NCI-H524 treated with DMSO at 0.1 percent for 48 hours (cell line): ENCODE measurements at regions not wholly inside any gene's neighbourhood (a gene's known extent, or its start where the extent isn't known, plus 50 kb on each side); places are given as distances from the start of the nearest gene placed in this dataset.
"Not testable (repeated sequence)": the region's sequence is repeated elsewhere in the genome, so short reads cannot be mapped to it uniquely, and the experiment has no call there.

Source experiments
- DNase-seq: peaks from one replicate; lab custom pipeline; 2025; lab: John Stamatoyannopoulos, UW

- no peak for DNase-seq
Measured at GRCh38 chr9:78674874-78675273, 377.9 kb downstream of the PSAT1 start.

GRCh38 chr9:78676009-78676408, 379.1 kb downstream of the PSAT1 start:
- DNase-seq: no peak

- no peak for DNase-seq
Measured at GRCh38 chr9:78676623-78677022, 379.7 kb downstream of the PSAT1 start.

- DNase-seq: no peak
Measured at GRCh38 chr9:78677326-78677725, 380.4 kb downstream of the PSAT1 start.

GRCh38 chr9:78678877-78679276, 382.0 kb downstream of the PSAT1 start:
- no peak for DNase-seq

DNA sequence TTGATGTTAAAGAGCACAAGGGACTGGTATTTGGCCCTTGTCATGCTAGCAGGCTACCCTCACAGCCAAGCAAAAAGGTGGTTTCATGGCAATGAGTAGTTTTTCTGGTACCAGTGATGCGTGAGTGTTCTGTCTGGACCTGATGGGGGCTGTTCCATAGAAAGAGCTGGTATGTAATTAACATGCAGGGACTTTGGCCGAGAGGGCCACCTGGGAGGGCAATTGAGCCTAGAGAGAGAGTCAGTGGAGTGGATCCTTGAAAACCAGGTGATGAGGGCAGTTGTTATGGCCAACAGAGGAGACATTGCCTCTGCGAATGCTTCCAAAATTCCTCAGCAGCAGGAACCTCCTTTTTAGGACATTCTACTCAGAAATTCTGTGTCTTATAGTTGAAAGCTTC, 383.3 kb downstream of the PSAT1 start:
- DNase-seq: no peak

DNA sequence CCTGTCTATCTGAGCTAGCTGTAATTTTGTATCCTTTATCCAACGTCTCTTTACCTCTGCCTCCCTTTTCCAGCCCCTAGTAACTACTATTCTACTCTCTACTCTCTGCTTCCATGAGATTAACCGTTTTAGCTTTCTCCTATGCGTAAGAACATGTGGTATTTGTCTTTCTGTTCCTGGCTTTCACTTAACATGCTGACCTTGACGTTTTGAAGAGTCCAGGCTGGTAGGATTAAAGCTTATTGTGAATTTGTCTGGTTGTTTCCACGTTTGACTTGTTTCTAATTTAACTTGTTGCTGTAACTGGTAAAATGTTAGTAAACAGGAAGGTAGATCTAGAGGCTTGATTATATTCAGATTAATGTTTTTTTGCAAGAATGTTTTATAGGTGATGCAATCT, 385.3 kb downstream of the PSAT1 start:
- no peak for DNase-seq

GRCh38 chr9:78685471-78685870, 388.5 kb downstream of the PSAT1 start:
- DNase-seq: no peak

DNA sequence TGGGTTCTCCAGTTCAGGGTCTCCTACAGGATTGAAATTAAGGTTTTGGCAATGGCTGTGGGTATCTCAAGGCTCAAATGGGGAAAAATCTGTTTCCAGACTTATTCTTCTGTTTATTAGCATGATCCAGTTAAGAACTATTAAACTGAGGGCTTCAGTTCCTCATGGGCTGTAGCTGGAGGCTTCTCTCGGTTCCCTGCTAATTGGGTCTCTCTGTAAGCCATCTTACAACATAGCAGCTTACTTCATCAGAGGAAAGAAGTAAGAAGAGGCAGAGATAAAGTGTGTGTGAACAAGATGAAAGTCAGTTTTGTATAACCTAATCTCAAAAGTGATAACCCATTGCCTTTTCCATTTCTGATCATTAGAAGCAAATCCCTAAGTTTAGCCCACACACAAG, 391.9 kb downstream of the PSAT1 start:
- no peak for DNase-seq

DNA sequence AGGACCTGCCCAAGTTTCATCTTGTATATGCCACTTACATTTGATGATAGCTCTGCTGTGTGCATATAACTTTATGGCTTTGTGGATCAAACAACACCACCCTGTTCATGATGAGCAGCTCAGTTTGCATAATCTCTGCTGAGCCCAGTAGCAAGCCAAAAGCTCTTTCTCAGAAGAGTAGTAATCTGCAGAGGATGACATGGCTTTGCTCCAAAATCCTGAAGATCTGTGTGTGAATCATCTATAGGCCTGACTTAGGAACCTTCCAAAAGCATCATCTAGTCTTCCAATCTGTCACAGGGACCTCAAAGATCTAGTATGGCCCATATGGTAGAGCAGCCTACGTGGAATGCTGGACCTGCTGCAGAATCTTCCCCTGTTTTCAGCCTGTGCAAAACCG, 394.6 kb downstream of the PSAT1 start:
- DNase-seq: no peak

DNA sequence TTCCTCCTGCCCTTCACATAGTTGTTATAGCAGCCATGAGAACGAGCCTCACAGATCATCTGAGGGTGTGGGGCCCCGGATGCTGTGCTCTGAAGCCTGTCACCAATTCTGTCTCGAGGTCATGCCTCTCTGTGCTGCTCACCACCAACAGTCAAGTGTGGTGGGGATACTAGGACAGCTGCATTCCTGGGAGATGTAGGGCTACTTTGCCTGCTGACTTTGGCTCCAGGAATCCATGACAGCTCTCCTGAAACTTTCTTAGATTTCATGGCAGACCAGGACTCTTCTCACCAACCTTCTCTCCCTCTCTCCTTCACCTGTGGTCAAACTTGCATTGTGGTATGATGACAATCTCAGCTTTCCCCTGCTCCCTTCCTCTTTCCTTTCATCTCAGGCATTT, 395.9 kb downstream of the PSAT1 start:
- DNase-seq: no peak

GRCh38 chr9:78694974-78695373, 398.0 kb downstream of the PSAT1 start:
- DNase-seq: no peak

- DNase-seq: no peak
Measured at GRCh38 chr9:78695519-78695918, 398.6 kb downstream of the PSAT1 start.

- DNase-seq: no peak
Measured at GRCh38 chr9:78697618-78698017, 400.7 kb downstream of the PSAT1 start.

DNA sequence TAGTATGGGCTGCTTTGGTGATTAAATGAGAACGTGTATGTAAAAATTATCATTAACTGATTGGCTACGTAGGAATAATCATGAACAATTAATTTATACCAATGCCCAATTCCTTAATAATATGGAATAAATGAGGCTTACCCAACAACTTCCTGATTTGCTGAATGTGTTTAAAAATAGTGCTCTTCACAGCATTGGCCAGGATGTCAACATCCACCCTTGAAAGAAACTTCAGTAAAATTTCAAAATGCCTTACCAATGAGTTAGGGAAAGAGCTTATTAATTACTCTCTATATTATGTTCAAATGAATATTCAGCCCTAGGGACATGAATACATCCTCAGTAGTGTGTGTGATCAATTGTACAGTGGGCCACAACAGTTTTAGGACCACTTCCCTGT, 401.4 kb downstream of the PSAT1 start:
- DNase-seq: no peak

DNA sequence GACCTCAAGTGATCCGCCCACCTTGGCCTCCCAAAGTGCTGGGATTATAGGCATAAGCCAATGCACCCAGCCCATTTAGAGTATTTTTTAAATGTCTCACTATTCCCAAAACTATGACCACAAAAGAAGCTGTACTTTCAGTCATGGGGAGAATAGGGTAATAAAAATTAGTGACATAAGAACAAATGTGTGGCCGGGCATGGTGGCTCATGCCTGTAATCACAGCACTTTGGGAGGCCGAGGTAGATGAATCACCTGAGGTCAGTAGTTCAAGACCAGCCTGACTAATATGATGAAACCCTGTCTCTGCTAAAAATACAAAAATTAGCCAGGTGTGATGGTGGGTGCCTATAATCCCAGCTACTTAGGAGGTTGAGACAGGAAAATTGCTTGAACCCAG, 402.3 kb downstream of the PSAT1 start:
- not testable (repeated sequence) for DNase-seq

DNA sequence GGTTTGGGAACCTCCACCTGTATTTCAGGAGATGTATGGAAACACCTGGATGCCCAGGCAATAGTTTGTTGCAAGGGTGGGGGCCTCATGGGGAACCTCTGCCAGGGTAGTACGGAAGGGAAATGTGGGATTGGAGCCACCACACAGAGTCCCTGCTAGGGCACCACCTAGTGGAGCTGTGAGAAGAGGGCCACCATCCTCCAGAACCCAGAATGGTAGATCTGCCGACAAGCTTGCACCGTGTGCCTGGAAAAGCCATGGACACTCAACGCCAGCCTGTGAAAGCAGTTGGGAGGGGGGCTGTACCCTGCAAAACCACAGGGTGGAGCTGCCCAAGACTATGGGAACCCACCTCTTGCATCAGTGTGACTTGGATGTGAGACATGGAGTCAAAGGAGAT, 407.2 kb downstream of the PSAT1 start:
- not testable (repeated sequence) for DNase-seq

- DNase-seq: no peak
Measured at GRCh38 chr9:78707080-78707479, 410.2 kb downstream of the PSAT1 start.

DNA sequence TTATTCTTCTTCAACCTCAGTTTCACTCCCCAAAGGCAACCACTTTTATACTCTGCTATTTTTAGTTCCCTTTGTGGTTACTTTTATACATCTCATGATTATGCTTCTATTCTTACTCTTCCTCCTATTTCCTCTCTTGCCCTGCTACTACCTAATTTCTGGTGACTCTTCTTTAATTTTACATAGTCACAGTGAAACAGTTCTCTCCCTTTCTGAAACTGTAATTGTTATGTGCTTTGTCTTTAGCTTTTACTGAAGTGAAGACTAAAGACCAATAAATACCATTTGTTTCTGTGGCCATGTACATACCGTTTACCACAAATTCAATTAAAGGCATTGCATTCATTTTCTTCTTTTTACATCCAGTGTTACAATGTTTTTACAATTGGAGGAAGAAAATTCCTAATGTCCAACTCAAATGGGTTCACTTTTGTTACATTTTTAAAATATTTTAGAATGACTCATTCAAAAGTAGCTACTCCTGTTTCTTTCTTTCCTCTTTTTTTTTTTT, 410.6 kb downstream of the PSAT1 start:
- DNase-seq: no peak

DNA sequence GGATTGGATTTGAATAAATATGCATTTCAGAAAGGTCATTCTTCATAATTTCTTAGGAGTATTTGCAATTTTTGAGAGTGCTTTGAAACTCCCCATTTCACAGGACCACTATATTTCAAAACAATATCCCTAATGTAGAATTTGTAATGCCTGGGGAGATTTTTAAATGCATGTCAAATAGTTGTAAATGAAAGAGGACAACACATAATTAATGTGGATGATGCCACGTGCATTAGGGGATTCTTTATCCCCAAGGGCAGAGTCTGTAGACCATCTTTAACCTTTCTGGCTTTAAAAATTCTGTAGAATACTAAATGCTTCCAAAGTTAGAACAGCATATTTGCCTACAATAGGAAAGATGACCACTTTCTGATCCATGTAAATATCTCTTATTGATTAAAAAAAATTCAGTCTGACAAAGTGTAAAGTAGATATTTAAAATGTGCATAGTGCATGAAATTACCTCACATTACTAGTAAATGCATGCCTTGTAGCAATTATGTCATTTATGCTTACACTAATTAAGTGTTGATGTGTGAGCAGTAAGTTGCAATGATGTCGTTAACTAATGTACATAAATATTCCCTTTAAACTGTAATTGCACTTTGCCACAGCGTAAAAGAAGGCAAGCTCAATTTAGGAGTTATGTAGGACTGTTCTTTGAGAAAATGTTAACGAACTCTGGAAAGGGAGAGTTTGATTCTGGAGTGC, 416.1 kb downstream of the PSAT1 start:
- no peak for DNase-seq

DNA sequence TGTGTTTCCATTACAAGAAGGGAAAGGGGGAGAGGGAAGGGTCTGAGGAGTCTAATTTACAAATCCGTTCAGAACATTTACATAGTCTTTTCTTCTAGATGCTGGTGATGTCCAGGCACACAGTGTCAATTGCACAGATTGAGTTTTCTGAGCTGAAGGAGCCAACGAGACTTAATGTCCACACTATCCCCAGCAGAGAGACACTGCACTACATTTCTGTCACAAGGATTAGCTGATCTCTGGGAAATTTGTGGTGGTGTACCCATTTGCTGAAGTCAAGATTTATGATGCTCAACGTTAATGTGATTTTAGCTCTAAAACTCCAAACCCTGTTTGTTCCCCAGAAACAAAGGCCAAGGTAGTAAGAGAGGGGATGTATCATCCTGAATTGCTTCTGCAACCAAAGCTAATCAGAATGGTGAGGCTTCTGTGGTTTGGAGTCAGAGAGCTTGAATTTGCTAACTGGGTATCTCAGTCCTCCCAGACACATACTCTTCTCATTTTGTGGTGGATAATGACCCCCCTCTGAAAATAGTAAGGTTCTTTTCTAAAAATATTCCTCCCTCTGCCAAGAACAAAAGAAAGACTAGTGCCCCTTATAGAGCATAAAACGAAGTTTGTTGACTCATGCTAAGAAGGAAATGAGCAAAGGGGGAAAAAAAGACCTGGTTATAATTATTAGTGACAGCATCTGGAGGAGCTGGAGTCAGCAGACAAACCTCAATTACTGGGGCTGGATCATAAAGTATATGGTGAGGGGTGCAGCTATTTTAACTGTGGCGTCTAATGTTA, 416.9 kb downstream of the PSAT1 start:
- DNase-seq: no peak

DNA sequence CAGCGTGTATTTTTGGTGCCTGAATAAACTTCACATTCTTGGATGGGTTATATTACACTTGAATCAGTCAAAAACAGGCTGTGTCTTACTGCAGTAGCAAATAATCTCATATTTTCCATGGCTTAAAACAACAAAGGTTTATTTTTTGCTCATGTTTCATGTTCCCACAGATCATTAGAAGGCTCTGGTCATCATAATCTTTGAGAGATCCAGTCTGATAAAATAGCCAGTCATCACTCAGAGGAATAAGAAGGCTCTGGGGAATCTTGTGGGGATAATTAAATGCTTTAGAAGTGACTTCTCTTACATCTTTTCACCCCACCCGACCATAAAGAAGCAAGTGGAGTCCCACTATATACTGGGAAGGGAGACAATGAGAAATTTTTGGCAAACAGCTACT, 417.7 kb downstream of the PSAT1 start:
- DNase-seq: no peak

- not testable (repeated sequence) for DNase-seq
Measured at GRCh38 chr9:78719029-78719428, 422.1 kb downstream of the PSAT1 start.
